ENCODE measurements at regions not wholly inside any gene's neighbourhood (a gene's known extent, or its start where the extent isn't known, plus 50 kb on each side); places are given as distances from the start of the nearest gene placed in this dataset.

DNA sequence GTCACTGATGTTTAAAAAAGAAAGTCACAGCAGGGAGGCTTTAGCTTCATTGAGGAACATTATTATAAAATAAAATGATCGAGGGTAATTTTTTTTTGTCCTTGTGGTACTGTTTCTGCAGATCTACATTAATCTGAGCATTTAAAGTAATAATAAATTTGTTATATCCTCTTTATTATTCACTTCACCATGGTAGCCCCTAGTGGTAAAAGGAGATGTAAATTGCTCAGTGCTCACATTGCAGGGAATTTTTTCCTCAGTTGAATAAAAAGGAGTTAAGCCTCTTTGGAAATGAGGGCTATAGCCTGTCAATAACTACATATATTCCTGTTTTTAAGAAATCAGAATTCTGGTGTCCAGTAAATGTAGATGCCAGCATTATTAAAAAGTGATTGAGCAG lies 99.7 kb upstream of the VPREB1 start:
- DNase-seq: no peak

- no peak for DNase-seq
Observed at GRCh38 chr22:22143448-22143847, 101.1 kb upstream of the VPREB1 start.

DNA sequence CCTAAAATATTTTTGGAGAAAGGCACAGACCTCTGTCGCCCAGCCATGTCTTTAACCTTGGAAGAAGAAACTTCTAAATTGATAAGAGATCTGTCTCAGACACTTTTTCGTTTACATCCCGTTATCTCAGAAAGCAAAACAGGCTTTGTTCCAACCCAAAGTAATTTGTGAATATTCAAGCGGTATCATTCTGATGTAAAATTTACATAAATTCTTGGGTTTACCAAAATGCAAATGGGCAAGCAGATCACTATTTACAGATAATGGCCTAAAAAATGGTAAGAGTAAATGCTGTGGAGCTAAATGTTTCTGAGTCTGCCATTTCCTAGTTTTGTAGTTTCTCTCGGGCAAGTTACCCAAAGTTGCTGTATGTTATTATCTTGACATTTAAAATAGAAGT lies 101.9 kb upstream of the VPREB1 start:
- no peak for DNase-seq

DNA sequence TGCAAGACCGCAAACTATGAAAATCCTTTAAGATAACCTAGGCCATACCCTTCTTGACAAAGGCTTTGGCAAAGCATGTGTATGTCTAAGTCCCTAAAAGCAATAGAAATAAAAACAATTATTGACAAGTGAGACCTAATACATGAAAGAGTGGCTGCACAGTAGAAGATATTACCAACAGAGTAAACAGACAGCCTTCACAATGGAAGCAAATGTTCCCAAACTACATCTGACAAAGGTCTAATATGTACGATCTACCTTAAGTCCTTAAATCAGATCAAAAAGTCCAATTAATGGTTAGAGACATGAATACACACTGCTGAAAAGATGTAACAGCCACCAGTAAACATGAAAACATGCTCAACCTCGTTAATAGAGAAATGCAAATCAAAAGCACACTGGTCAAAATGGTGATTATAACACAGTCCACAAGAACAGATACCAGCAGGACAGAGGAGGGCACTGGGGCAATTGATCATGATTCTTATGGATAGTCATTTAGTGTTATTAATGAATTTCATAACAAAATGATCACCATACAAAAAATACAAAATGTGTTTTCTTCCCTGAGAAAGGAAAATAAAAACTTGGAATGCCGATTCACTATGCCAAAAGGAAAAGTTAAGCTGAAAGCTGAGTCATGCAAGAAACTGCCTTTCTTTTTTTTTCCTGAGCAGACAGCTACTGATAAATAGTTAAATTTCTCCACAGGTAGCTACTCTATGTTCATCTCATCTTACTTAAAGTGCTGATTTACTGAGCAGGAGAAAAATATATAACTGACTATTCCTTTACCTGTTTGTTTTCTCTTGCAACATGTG lies 102.6 kb upstream of the VPREB1 start:
- no peak for DNase-seq

- no peak for DNase-seq
Observed at GRCh38 chr22:22141031-22141430, 103.6 kb upstream of the VPREB1 start.

GRCh38 chr22:22139364-22139763 lies 105.2 kb upstream of the VPREB1 start:
- DNase-seq: no peak

DNA sequence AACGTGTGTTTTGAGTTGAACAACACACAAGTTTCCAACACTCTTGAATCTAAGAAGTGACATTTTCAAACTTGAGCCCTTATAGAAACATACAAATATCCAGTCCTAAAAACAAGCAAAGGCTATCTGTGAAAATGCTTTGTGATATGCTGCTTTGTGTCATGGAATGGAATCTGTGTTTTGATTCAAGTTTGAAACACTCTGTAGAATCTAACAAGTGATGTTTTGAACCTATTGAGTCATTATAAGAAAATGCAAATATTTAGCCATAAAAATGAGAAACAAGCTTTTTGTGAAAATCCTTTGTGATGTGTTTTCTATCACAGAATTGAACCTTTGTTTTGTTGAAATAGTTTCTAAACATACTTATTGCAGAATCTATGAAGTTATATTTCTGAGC lies 105.7 kb upstream of the VPREB1 start:
- DNase-seq: no peak

GRCh38 chr22:22137891-22138290 lies 106.7 kb upstream of the VPREB1 start:
- no peak for DNase-seq

DNA sequence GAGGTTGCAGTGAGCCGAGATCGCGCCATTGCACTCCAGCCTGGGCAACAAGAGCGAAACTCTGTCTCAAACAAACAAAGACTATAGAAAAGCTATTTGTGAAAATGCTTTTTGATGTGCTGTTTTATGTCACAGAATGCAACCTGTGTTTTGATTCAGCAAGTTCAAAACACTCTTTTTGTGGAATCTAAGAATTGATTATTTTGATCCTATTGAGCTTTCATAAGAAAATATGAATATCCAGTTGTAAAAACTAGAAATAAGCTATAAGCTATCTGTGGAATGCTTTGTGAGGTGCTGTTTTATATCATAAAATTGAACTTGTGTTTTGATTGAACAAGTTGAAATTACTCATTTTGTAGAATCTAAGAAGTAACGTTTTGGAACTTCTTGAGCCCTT lies 110.7 kb upstream of the VPREB1 start:
- DNase-seq: no peak

- DNase-seq: no peak
Observed at GRCh38 chr22:22130953-22131608, 113.5 kb upstream of the VPREB1 start.

- no peak for DNase-seq
Observed at GRCh38 chr22:22129387-22129786, 115.2 kb upstream of the VPREB1 start.

DNA sequence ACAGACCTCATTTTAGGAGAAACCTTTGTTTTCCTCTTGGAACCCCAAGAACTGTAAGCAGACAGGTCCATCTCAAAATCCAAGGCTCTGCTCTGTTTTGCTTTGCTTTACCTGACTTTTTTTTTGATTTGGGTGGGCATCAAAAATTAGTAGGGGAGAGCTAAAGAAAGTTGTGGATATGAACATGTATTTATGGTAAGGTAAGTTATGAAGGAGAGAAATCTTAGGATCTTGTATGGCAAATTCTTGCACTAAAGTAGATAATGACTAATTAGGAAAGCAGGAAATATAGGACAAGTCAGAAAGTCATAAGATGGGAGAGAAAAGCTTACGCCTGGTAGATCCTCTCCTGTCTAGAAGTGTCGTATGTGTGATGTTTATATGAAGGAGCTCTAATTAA lies 116.1 kb upstream of the VPREB1 start:
- DNase-seq: no peak

DNA sequence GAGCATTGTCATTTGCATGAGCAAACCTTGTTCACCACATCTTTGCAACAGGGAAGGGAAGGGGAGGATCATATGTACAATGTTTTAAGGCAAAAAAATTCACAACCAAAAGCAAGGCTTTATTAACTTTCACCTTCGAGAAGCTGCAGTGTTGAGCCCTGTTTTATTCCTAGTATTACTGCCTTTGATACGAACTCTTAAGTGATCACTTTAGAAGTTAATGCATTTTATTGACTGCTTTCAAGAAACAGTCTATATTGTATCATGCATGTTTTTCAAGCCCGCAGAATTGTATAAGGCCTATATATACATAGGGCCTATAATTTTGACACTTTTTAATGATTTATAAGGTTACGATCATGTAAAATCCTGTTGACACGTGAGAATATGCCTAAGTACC lies 117.5 kb upstream of the VPREB1 start:
- no peak for DNase-seq

GRCh38 chr22:22125579-22126468 lies 118.8 kb upstream of the VPREB1 start:
- DNase-seq: no peak

DNA sequence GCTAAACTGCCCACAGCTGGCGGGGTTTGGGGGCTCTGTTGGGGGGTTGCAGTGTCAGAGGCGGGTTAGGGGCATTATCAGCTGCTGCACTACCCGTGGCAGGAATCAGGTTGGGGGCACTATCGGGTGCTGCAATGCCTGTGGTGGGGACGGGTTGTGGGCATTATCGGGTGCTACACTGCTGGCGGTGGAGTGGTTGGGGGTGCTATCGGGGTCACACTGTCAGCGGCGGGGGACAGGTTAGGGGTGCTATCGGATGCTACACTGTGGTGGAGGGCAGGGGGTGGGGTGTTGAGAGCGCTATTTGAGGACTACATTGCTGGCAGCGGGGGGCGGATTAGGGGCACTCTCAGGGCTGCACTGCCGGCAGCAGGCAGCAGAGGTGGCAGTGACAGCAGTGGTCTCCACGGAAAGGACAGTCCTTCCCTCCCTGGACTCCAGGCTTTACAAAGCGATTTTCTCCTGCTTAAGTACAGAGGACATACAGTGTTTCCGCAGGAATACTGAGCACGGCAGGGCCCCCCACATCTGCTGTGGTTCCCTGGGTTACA lies 119.5 kb upstream of the VPREB1 start:
- no peak for DNase-seq

DNA sequence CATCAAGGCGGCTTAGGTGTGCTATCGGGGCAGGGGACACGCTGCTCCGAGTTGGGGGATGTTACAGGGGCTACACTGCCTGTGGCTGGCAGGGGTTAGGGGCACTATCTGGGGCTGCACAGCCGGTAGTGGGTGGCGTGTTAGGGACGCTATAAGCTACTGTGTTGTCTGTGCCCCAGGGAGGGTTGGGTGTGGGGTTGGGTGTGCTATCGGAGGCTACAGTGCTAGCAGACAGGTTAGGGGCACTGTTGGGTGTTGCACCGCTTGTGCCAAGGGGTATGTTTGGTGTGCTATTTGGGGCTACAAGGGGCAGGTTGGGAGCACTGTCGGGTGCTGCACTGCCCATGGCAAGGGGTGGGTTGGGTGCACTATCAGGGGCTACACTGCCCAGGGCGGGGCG lies 120.2 kb upstream of the VPREB1 start:
- DNase-seq: no peak

- no peak for DNase-seq
Observed at GRCh38 chr22:22123960-22124278, 120.7 kb upstream of the VPREB1 start.

- DNase-seq: no peak
Observed at GRCh38 chr22:22123118-22123959, 121.2 kb upstream of the VPREB1 start.

DNA sequence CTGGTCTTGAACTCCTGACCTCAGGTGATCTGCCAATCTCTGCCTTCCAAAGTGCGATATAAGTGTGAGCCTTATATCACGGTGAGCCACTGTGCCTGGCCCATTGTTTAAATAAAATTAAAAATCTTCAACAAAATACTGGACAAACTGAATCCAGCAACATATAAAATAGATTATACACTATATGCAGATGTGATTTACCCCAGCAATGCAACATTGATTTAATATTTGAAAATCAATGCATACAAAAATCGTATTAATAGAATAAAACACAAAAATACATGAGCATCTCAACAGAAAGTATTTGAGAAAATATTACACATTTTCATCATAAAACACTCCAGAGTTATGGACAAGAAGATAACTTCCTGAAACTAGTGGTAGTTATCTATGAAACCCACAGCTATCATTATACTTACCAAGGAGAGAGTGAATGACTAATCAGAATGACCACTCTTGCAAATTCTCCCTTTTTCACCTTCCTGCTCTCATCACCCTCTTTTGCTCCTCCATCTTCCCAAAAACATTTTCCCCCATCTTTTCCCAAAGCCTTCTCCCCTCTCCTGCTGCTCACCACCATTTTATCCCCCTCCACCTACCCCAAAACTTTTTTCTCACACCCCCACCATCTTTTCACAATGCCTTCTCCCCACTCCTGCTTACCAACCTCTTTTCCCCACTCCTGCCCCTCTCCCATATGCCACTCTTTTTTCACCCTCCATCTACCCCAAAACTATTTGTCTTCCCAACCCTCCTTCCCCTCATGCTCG lies 122.1 kb upstream of the VPREB1 start:
- no peak for DNase-seq

DNA sequence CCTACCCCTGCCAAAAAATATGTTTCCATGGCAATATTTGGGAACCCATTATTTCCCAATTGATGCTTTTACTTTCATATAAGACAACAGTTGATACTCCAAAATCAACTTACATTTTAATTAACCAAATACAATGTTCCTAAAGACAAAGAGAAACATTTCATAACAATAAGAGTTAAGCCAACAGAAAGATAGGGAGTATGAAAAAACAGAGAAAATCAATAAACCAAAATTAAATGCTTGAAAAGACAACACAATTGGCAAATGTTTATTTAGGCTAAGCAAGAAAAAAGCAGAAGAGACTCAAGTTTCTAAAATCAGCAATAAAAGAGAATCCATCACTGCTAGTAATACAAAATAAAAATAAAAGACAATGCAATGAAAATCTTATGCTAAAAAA lies 123.1 kb upstream of the VPREB1 start:
- no peak for DNase-seq

- DNase-seq: no peak
Observed at GRCh38 chr22:22120160-22120559, 124.4 kb upstream of the VPREB1 start.

- DNase-seq: no peak
Observed at GRCh38 chr22:22118987-22119386, 125.6 kb upstream of the VPREB1 start.

Measured in SW 1271 (cell line).